Spleen (tissue), 11 donors: ENCODE measurements at regions not wholly inside any gene's neighbourhood (a gene's known extent, or its start where the extent isn't known, plus 50 kb on each side); places are given as distances from the start of the nearest gene placed in this dataset.

Source experiments
- DNase-seq: peaks from one replicate; pipeline ENCODE4 v3.0.0-alpha.2; 2020
- H3K27ac ChIP-seq, 8 donors: fragments of 200-600 bp; sonication (generic) in 7 of 8; 1 replicate in 4 of 8; 2 replicates in 4 of 8; pipeline versions ENCODE4 v1.5.0 to v1.8.0; 2016 to 2021; ENCODE audit warnings: inconsistent platforms in 4 of 8, mild to moderate bottlenecking in 4 of 8, moderate library complexity in 1 of 8
- H3K27me3 ChIP-seq, 7 donors: fragments of 200-600 bp; sonication (generic) in 6 of 7; replicated peaks in 1 of 7; 1 replicate in 4 of 7; 2 replicates in 3 of 7; pipeline versions ENCODE4 v1.5.0 to v1.8.0; 2016 to 2021; ENCODE audit warnings: inconsistent platforms in 3 of 7, mild to moderate bottlenecking in 1 of 7
- H3K36me3 ChIP-seq, 6 donors: fragments of 200-600 bp; sonication (generic) in 5 of 6; 1 replicate in 4 of 6; 2 replicates in 2 of 6; pipeline versions ENCODE4 v1.5.0 to v1.8.0; 2016 to 2021; ENCODE audit warnings: inconsistent platforms in 2 of 6
- H3K4me1 ChIP-seq, 6 donors: fragments of 200-600 bp; sonication (generic) in 5 of 6; 1 replicate in 3 of 6; 2 replicates in 3 of 6; pipeline versions ENCODE4 v1.5.0 to v1.8.0; 2016 to 2021; ENCODE audit warnings: inconsistent platforms in 3 of 6
- H3K4me3 ChIP-seq, 8 donors: fragments of 200-600 bp; sonication (generic) in 7 of 8; 1 replicate in 4 of 8; 2 replicates in 4 of 8; pipeline versions ENCODE4 v1.5.0 to v1.8.0; 2016 to 2021; ENCODE audit warnings: inconsistent platforms in 4 of 8, mild to moderate bottlenecking in 4 of 8, moderate library complexity in 2 of 8
- H3K9me3 ChIP-seq, 8 donors: fragments of 200-600 bp; sonication (generic) in 7 of 8; 1 replicate in 4 of 8; 2 replicates in 4 of 8; pipeline versions ENCODE4 v1.5.0 to v1.8.0; 2016 to 2021; ENCODE audit warnings: inconsistent platforms in 4 of 8
- POLR2A ChIP-seq, 3 donors: fragments of 450-650 bp; IDR thresholded peaks; one replicate each; pipeline ENCODE4 v1.5.1; 2017; ENCODE audit warnings: antibody characterized with exemption in 3 of 3, mild to moderate bottlenecking in 1 of 3
- POLR2AphosphoS5 ChIP-seq, 3 donors: sonication (generic); formaldehyde crosslinking; IDR thresholded peaks; one replicate each; pipeline ENCODE4 v1.5.1; 2017; ENCODE audit warnings: antibody characterized with exemption in 3 of 3
- WGBS, 5 donors: extraction: QIAGEN DNeasy Blood & Tissue Kit in 3 of 5; methylation state at CpG; one replicate each; pipeline versions ENCODE4 v1.1.5 to v1.1.7; 2013 to 2018; 5-methylcytosine and 5-hydroxymethylcytosine counted together
- intact Hi-C: fragments of 100-400 bp; cut with DNase I; formaldehyde crosslinking; loops from one replicate; pipeline ENCODE4 v1.15.0; 2023; ENCODE audit warnings: low total_unique reads
- TF ChIP-seq, protein P1 (sequence below), 11 experiments: fragments of 200-600 bp in 7 of 11; fragments of 450-650 bp in 4 of 11; sonication (generic) in 4 of 11; IDR thresholded peaks in 8 of 11; conservative IDR thresholded peaks in 3 of 11; 1 replicate in 7 of 11; 2 replicates in 4 of 11; pipeline versions ENCODE4 v1.4.0 to v1.8.0; 2016 to 2021; ENCODE audit warnings: antibody characterized with exemption in 11 of 11, inconsistent platforms in 4 of 11, mild to moderate bottlenecking in 1 of 11
- donor health status: healthy with polysubstance abuse.
- donor health status: DM: no; HTN: no; CAD: no; lungs with moderate emphysema.
- donor health status: DM: no; HTN: no; CAD: no.
- donor health status: Bipolar disorder and iron deficiency.
- donor health status: healthy.
- donor health status: DM: no; HTN: no; CAD: no.
- donor health status: DM: yes; HTN: yes; CAD: no.

DNA sequence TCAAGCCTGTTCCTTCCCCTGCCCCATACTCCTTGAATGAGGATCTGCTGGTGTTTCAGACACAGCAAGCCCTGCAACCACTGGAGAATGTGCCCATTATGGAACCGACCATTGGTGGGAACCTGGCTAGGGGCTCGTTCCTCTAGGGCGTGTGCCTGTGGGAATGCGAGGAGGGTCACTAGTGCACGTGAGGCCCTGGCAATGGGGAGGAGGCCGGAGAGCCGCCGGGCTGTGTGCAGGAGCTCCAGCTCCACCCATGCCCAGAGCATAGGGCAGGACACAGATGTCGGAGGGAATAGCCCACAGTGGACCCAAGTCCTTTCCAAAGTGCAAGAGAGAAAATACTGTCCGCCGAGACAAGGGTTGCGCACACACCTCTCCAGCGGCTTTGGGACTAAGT lies 99.3 kb downstream of the ERMARD start:
- WGBS, 5 donors: 94 to 99% (median 95%) methylated on average over 6 to 13 of the region's 13 CpGs
- peak; percentile 51 for DNase-seq
- no peak for TF ChIP-seq POLR2AphosphoS5 (IDR thresholded peaks at IDR 0.05)
- no peak for TF ChIP-seq POLR2A (IDR thresholded peaks at IDR 0.05)
- TF ChIP-seq, protein P1, sequence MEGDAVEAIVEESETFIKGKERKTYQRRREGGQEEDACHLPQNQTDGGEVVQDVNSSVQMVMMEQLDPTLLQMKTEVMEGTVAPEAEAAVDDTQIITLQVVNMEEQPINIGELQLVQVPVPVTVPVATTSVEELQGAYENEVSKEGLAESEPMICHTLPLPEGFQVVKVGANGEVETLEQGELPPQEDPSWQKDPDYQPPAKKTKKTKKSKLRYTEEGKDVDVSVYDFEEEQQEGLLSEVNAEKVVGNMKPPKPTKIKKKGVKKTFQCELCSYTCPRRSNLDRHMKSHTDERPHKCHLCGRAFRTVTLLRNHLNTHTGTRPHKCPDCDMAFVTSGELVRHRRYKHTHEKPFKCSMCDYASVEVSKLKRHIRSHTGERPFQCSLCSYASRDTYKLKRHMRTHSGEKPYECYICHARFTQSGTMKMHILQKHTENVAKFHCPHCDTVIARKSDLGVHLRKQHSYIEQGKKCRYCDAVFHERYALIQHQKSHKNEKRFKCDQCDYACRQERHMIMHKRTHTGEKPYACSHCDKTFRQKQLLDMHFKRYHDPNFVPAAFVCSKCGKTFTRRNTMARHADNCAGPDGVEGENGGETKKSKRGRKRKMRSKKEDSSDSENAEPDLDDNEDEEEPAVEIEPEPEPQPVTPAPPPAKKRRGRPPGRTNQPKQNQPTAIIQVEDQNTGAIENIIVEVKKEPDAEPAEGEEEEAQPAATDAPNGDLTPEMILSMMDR (IDR thresholded peaks at IDR 0.05 in 8 of 11, conservative IDR thresholded peaks at IDR 0.05 in 3 of 11): no peak
- Histone ChIP-seq H3K27ac (no peak overlapping the region), H3K9me3 (peaks cover 0 to 8% (median 0%) of the 10 kb centered on the region in 8 donors), H3K4me3 (no peak overlapping the region), H3K4me1 (peaks cover 0 to 13% (median 0%) of the 10 kb centered on the region in 6 donors), H3K36me3 (no peaks in the 10 kb centered on the region), H3K27me3 (peaks cover 0 to 6% (median 0%) of the 10 kb centered on the region in 7 donors)
- intact Hi-C loops: no loop called here

DNA sequence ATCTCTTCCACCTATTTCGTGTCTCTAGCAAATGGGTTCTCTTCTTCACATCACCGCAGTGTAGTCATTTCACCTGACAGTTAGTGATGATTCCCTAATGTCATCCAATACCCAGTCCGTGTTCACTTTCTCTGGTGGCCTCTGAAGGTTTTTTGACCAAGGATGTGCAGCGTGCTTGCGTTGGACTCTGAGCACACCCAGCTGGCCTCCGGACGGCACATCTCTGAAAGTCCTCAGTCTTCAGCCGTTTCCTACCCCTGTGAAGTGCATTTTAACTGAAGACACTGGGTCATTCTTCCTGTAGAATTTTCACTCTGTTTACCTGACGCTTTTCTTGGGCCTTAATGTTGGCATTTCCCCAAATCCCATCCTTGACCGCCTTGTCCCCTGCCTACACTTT lies 98.7 kb downstream of the ERMARD start:
- no peak for TF ChIP-seq POLR2AphosphoS5 (IDR thresholded peaks at IDR 0.05)
- TF ChIP-seq, protein P1 (IDR thresholded peaks at IDR 0.05 in 8 of 11, conservative IDR thresholded peaks at IDR 0.05 in 3 of 11): no peak
- TF ChIP-seq POLR2A (IDR thresholded peaks at IDR 0.05): no peak
- no peaks in the 10 kb centered on the region for H3K36me3 ChIP-seq
- H3K9me3 ChIP-seq: peaks cover 0 to 4% (median 0%) of the 10 kb centered on the region in 8 donors
- intact Hi-C loops: no loop called here
- DNase-seq: peak; percentile 27
- no peak overlapping the region for H3K4me3 ChIP-seq
- no peak overlapping the region for H3K27ac ChIP-seq
- H3K27me3 ChIP-seq: peaks cover 0 to 10% (median 0%) of the 10 kb centered on the region in 7 donors
- H3K4me1 ChIP-seq: peaks cover 0 to 13% (median 0%) of the 10 kb centered on the region in 6 donors
- 84 to 93% (median 88%) methylated on average over 10 of the region's 10 CpGs for WGBS, 5 donors

DNA sequence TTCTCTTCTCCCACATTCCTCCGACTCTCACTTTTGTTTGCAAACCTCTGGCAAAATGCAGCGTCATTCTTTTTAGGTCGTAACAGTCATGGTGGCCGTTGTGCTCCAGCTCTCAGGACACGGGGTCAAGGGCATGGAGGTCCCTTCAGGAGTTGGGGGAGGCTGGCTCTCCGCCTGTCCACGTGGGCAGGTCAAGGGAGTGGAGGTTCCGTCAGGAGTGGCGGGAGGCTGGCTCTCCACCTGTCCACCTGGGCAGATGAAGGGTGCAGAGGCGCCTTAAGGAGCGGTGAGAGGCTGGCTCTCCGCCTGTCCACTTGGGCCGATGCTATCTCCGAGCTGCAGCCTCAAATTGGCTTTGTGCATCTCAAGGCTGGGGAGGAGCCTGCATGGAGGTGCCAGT lies 98.0 kb downstream of the ERMARD start:
- peaks cover 0 to 15% (median 0%) of the 10 kb centered on the region in 7 donors for H3K27me3 ChIP-seq
- TF ChIP-seq POLR2A (IDR thresholded peaks at IDR 0.05): no peak
- no peaks in the 10 kb centered on the region for H3K36me3 ChIP-seq
- no peak overlapping the region for H3K27ac ChIP-seq
- intact Hi-C loops: no loop called here
- 79 to 93% (median 87%) methylated on average over 12 to 14 of the region's 14 CpGs for WGBS, 5 donors
- H3K4me3 ChIP-seq: no peak overlapping the region
- peak; percentile 38 for DNase-seq
- peaks cover 0 to 13% (median 0%) of the 10 kb centered on the region in 6 donors for H3K4me1 ChIP-seq
- no peaks in the 10 kb centered on the region for H3K9me3 ChIP-seq

DNA sequence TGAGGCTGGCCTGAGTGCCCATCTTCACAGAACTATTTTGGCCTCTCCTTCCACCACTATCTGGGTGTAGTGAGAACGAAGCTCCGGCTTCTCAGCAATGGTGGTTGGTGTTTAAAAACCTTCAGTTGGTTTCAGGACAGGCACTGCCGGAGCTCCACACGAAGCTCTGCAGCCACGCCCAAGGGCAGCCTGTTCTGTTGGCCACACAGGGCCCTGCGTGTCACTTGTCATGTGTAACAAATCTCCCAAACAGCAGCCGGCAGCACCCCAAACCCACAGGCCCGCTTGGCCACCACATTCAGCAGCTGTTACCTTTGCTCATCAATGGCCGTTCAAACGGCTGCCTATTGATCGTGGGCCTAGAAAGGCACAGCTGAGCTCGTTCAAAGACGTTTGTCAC lies 97.5 kb downstream of the ERMARD start:
- Histone ChIP-seq H3K27ac (no peak overlapping the region), H3K9me3 (no peaks in the 10 kb centered on the region), H3K27me3 (peaks cover 0 to 15% (median 0%) of the 10 kb centered on the region in 7 donors), H3K4me3 (no peak overlapping the region), H3K4me1 (peaks cover 0 to 13% (median 0%) of the 10 kb centered on the region in 6 donors), H3K36me3 (no peaks in the 10 kb centered on the region)
- peak; percentile 64 for DNase-seq
- no peak for TF ChIP-seq POLR2AphosphoS5 (IDR thresholded peaks at IDR 0.05)
- no peak for TF ChIP-seq POLR2A (IDR thresholded peaks at IDR 0.05)
- TF ChIP-seq, protein P1 (IDR thresholded peaks at IDR 0.05 in 8 of 11, conservative IDR thresholded peaks at IDR 0.05 in 3 of 11): no peak
- WGBS, 5 donors: 87 to 95% (median 91%) methylated on average over 13 of the region's 13 CpGs
- intact Hi-C loops: no loop called here

DNA sequence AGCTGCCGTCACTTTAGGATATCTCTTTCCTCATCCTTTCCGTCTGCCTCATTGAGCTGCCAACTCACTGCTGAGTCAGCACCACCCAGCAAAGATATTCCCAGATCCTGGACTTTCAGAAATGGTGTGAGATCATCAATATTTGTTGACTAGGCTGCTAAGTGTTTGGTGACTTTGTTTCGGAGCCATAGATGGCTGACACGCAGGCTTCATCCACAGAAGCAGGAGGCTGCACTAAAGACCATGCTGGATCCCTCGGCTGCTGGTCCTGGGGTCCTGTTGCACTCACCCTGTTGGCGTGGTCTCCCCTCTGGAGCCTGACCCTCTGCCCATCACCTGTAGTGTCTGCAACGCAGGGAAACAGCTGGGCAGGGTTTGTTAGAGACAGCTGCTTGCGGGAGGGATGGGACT lies 96.5 kb downstream of the ERMARD start:
- Histone ChIP-seq H3K4me1 (peaks cover 0 to 13% (median 0%) of the 10 kb centered on the region in 6 donors), H3K27ac (no peak overlapping the region), H3K27me3 (peaks cover 0 to 18% (median 0%) of the 10 kb centered on the region in 7 donors), H3K4me3 (no peak overlapping the region), H3K9me3 (no peaks in the 10 kb centered on the region), H3K36me3 (no peaks in the 10 kb centered on the region)
- intact Hi-C loops: no loop called here
- WGBS, 5 donors: 73 to 89% (median 85%) methylated on average over 7 to 8 of the region's 8 CpGs
- DNase-seq: peak; percentile 56
- TF ChIP-seq POLR2A (IDR thresholded peaks at IDR 0.05): no peak
- TF ChIP-seq POLR2AphosphoS5 (IDR thresholded peaks at IDR 0.05): no peak
- TF ChIP-seq, protein P1 (IDR thresholded peaks at IDR 0.05 in 8 of 11, conservative IDR thresholded peaks at IDR 0.05 in 3 of 11): no peak
